Trophoblast cell (in vitro differentiated cells and primary cell): ENCODE measurements at regions not wholly inside any gene's neighbourhood (a gene's known extent, or its start where the extent isn't known, plus 50 kb on each side); places are given as distances from the start of the nearest gene placed in this dataset.

Source experiments
- DNase-seq, 2 donors: peaks; one replicate each; pipeline ENCODE4 v3.0.0-alpha.2; 2016
- H2AFZ ChIP-seq: 2 replicates; pipeline ENCODE4 v1.6.1; 2013; ENCODE audit warnings: low read length, moderate library complexity, mild to moderate bottlenecking; ENCODE audit not compliant: insufficient read depth, poor library complexity
- H2AK5ac ChIP-seq: 2 replicates; pipeline ENCODE4 v1.6.1; 2013; ENCODE audit warnings: mild to moderate bottlenecking, low read length
- H2BK120ac ChIP-seq: 2 replicates; pipeline ENCODE4 v1.6.1; 2013; ENCODE audit warnings: low read length, mild to moderate bottlenecking, moderate library complexity; ENCODE audit not compliant: insufficient read depth, poor library complexity
- H2BK12ac ChIP-seq: 2 replicates; pipeline ENCODE4 v1.6.1; 2013; ENCODE audit warnings: mild to moderate bottlenecking, low read length, moderate library complexity
- H2BK5ac ChIP-seq: 2 replicates; pipeline ENCODE4 v1.6.1; 2013; ENCODE audit warnings: low read length, low read depth, moderate library complexity, mild to moderate bottlenecking; ENCODE audit not compliant: poor library complexity
- H3K14ac ChIP-seq: 2 replicates; pipeline ENCODE4 v1.6.1; 2013; ENCODE audit warnings: mild to moderate bottlenecking, low read length
- H3K18ac ChIP-seq: 2 replicates; pipeline ENCODE4 v1.6.1; 2013; ENCODE audit warnings: mild to moderate bottlenecking, low read length
- H3K23ac ChIP-seq: 2 replicates; pipeline ENCODE4 v1.6.1; 2013; ENCODE audit warnings: low read length
- H3K27ac ChIP-seq: 2 replicates; pipeline ENCODE4 v1.5.1; 2013; ENCODE audit warnings: low read depth, mild to moderate bottlenecking, inconsistent platforms, low read length, moderate library complexity
- H3K27me3 ChIP-seq: 2 replicates; pipeline ENCODE4 v1.6.1; 2013; ENCODE audit warnings: inconsistent platforms, mild to moderate bottlenecking, low read length, moderate library complexity; ENCODE audit not compliant: insufficient read depth
- H3K36me3 ChIP-seq, 2 experiments: 1 replicate in 1 of 2; 2 replicates in 1 of 2; pipeline ENCODE4 v1.6.1; 2013; ENCODE audit warnings: low read length in 2 of 2, mild to moderate bottlenecking in 2 of 2, moderate library complexity in 1 of 2; ENCODE audit not compliant: insufficient read depth in 2 of 2, control insufficient read depth in 1 of 2
- H3K4ac ChIP-seq: 2 replicates; pipeline ENCODE4 v1.6.1; 2013; ENCODE audit warnings: low read depth, mild to moderate bottlenecking, low read length, moderate library complexity
- H3K4me1 ChIP-seq, 2 experiments: 1 replicate in 1 of 2; 2 replicates in 1 of 2; pipeline ENCODE4 v1.6.1; 2013; ENCODE audit warnings: low read length in 2 of 2, mild to moderate bottlenecking in 2 of 2, moderate library complexity in 1 of 2; ENCODE audit not compliant: insufficient read depth in 2 of 2, control insufficient read depth in 1 of 2
- H3K4me2 ChIP-seq: 2 replicates; pipeline ENCODE4 v1.6.1; 2013; ENCODE audit warnings: inconsistent platforms, mild to moderate bottlenecking, low read length, moderate library complexity
- H3K4me3 ChIP-seq: 2 replicates; pipeline ENCODE4 v1.5.1; 2013; ENCODE audit warnings: mild to moderate bottlenecking, low read depth, low read length, inconsistent platforms
- H3K79me1 ChIP-seq: one replicate; pipeline ENCODE4 v1.6.1; 2013; ENCODE audit warnings: low read length
- H3K79me2 ChIP-seq: 2 replicates; pipeline ENCODE4 v1.6.1; 2013; ENCODE audit warnings: low read length, mild to moderate bottlenecking; ENCODE audit not compliant: control insufficient read depth, insufficient read depth, poor library complexity
- H3K9ac ChIP-seq: 2 replicates; pipeline ENCODE4 v1.6.1; 2013; ENCODE audit warnings: mild to moderate bottlenecking, low read length
- H3K9me3 ChIP-seq: 2 replicates; pipeline ENCODE4 v1.6.1; 2013; ENCODE audit warnings: low read depth, mild to moderate bottlenecking, control low read depth, inconsistent platforms, low read length; ENCODE audit not compliant: insufficient read depth
- H4K12ac ChIP-seq: 2 replicates; pipeline ENCODE4 v1.6.1; 2013; ENCODE audit warnings: low read depth, mild to moderate bottlenecking, low read length, moderate library complexity
- H4K8ac ChIP-seq: 2 replicates; pipeline ENCODE4 v1.6.1; 2013; ENCODE audit warnings: low read depth, mild to moderate bottlenecking, low read length, moderate library complexity
- H4K91ac ChIP-seq: one replicate; pipeline ENCODE4 v1.6.1; 2013; ENCODE audit warnings: low read depth, mild to moderate bottlenecking, low read length, moderate library complexity
- WGBS: extraction: QIAGEN DNeasy Blood & Tissue Kit; methylation state at CpG from one replicate; pipeline ENCODE4 v1.1.7; 2013; ENCODE audit warnings: missing lambda C conversion rate; ENCODE audit not compliant: insufficient read length, insufficient coverage; ENCODE audit errors: extremely low coverage; 5-methylcytosine and 5-hydroxymethylcytosine counted together

DNA sequence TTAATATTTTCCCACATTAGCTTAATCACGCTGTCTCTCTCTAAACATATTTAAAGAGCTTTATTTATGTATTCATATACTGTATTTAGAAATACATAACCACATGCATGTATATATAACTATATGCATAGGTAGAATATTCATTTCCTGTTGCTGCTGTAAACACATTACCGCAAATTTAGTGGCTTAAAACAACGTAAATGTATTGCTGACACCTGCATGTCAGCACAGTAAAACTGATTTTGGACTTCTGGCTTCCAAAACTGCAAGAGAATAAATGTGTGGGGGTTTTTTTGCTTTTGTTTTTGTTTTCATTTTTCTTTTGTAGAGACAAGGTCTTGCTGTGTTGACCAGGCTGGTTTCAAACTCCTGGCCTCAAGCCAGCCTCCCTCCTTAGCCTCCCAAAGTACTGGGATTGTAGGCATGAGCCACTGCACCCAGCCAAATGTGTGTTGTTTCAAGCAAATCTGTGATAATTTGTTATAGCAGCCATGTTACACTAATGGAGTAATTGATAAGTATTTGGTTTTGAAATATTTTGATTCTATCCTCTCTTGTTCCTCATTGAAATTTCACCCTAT, 61.9 kb upstream of the CMKLR1 start:
- no peak overlapping the region for H3K23ac ChIP-seq
- no peak overlapping the region for H4K8ac ChIP-seq
- no peak overlapping the region for H3K18ac ChIP-seq
- no peak overlapping the region for H3K9ac ChIP-seq
- no peak overlapping the region for H4K12ac ChIP-seq
- H2BK5ac ChIP-seq: no peak overlapping the region
- no peaks in the 10 kb centered on the region for H3K36me3 ChIP-seq
- no peak overlapping the region for H4K91ac ChIP-seq
- H3K4me2 ChIP-seq: no peak overlapping the region
- DNase-seq: no peak
- no peak overlapping the region for H3K4me3 ChIP-seq
- no peak overlapping the region for H3K4ac ChIP-seq
- H3K79me2 ChIP-seq: no peaks in the 10 kb centered on the region
- H3K79me1 ChIP-seq: no peaks in the 10 kb centered on the region
- no CpG with 5 or more reads among the region's 3 CpGs for WGBS
- H2AFZ ChIP-seq: no peak overlapping the region
- no peaks in the 10 kb centered on the region for H3K4me1 ChIP-seq
- H3K9me3 ChIP-seq: no peaks in the 10 kb centered on the region
- no peak overlapping the region for H2AK5ac ChIP-seq
- no peak overlapping the region for H3K27ac ChIP-seq
- no peaks in the 10 kb centered on the region for H3K27me3 ChIP-seq
- H2BK12ac ChIP-seq: no peak overlapping the region
- no peak overlapping the region for H3K14ac ChIP-seq
- H2BK120ac ChIP-seq: no peak overlapping the region

DNA sequence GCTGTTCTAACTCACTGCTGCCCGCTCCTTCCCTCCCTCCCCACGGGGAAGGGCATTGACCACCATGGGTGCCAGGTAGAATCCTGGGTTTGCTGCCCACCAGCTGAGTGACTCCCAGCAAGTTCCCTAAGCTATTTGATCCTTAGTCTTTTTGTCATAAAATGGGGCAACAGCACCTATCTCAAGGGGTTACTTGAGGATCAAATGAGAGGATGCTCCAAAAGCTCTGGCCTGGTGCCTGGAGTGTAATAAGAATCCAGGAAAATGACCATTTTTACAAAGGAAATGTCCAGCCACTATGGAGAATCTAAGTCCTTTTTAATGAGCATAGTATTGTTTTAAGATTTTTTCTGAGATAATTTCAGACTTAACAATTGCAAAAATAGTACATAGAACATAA, 61.4 kb upstream of the CMKLR1 start:
- no peaks in the 10 kb centered on the region for H3K79me1 ChIP-seq
- no peak overlapping the region for H3K4me3 ChIP-seq
- H3K27ac ChIP-seq: no peak overlapping the region
- no peaks in the 10 kb centered on the region for H3K36me3 ChIP-seq
- no CpG with 5 or more reads among the region's 2 CpGs for WGBS
- no peak overlapping the region for H2BK120ac ChIP-seq
- no peaks in the 10 kb centered on the region for H3K27me3 ChIP-seq
- H2BK5ac ChIP-seq: no peak overlapping the region
- H3K79me2 ChIP-seq: no peaks in the 10 kb centered on the region
- no peak overlapping the region for H2BK12ac ChIP-seq
- no peak overlapping the region for H3K4me2 ChIP-seq
- H4K91ac ChIP-seq: no peak overlapping the region
- no peak overlapping the region for H3K18ac ChIP-seq
- no peak overlapping the region for H3K9ac ChIP-seq
- no peak overlapping the region for H4K12ac ChIP-seq
- no peaks in the 10 kb centered on the region for H3K9me3 ChIP-seq
- H2AK5ac ChIP-seq: no peak overlapping the region
- H3K4ac ChIP-seq: no peak overlapping the region
- no peak overlapping the region for H3K23ac ChIP-seq
- DNase-seq: no peak
- H2AFZ ChIP-seq: no peak overlapping the region
- no peaks in the 10 kb centered on the region for H3K4me1 ChIP-seq
- no peak overlapping the region for H3K14ac ChIP-seq
- no peak overlapping the region for H4K8ac ChIP-seq

DNA sequence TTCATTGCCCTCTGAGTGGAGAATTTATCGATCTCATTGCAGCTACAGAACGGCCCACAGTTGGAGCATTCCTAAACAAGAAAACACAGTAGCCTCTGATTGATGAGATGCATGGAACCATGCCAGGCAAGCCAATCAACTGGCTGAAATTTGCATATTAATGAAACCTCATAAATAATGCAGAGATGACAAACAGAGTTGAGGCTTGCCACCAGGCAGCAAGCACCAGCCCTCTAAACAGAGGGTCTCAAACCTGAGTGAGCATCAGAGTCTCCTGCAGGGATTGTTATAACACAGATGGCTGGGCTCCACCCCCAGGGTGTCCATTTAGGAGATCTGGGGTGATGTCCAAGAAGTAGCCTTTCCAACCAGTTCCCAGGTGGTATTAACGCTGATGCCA, 60.9 kb upstream of the CMKLR1 start:
- no peak overlapping the region for H4K12ac ChIP-seq
- no peak overlapping the region for H3K27ac ChIP-seq
- no peaks in the 10 kb centered on the region for H3K79me2 ChIP-seq
- no peak overlapping the region for H2BK12ac ChIP-seq
- H3K9me3 ChIP-seq: no peaks in the 10 kb centered on the region
- H2AK5ac ChIP-seq: no peak overlapping the region
- no peak for DNase-seq
- H2BK5ac ChIP-seq: no peak overlapping the region
- no peak overlapping the region for H4K91ac ChIP-seq
- H3K4me2 ChIP-seq: no peak overlapping the region
- H3K4me1 ChIP-seq: no peaks in the 10 kb centered on the region
- no peak overlapping the region for H3K4me3 ChIP-seq
- no peaks in the 10 kb centered on the region for H3K27me3 ChIP-seq
- no peak overlapping the region for H4K8ac ChIP-seq
- no peak overlapping the region for H3K18ac ChIP-seq
- no CpG with 5 or more reads among the region's 3 CpGs for WGBS
- no peak overlapping the region for H3K4ac ChIP-seq
- no peak overlapping the region for H3K14ac ChIP-seq
- H3K79me1 ChIP-seq: no peaks in the 10 kb centered on the region
- no peak overlapping the region for H3K23ac ChIP-seq
- no peak overlapping the region for H3K9ac ChIP-seq
- no peak overlapping the region for H2AFZ ChIP-seq
- H2BK120ac ChIP-seq: no peak overlapping the region
- H3K36me3 ChIP-seq: no peaks in the 10 kb centered on the region

- DNase-seq: no peak
Measured at GRCh38 chr12:108399514-108399913, 60.4 kb upstream of the CMKLR1 start.

More at GRCh38 chr12:108399514-108399913, 60.4 kb upstream of the CMKLR1 start:
- Histone ChIP-seq H3K4ac (no peak overlapping the region), H3K79me1 (no peaks in the 10 kb centered on the region), H2BK120ac (no peak overlapping the region), H3K9ac (no peak overlapping the region), H3K4me1 (no peaks in the 10 kb centered on the region), H3K36me3 (no peaks in the 10 kb centered on the region), H3K14ac (no peak overlapping the region), H2AK5ac (no peak overlapping the region), H3K79me2 (no peaks in the 10 kb centered on the region), H3K4me3 (no peak overlapping the region), H4K91ac (no peak overlapping the region), H3K9me3 (no peaks in the 10 kb centered on the region), H2BK5ac (no peak overlapping the region), H3K4me2 (no peak overlapping the region), H2BK12ac (no peak overlapping the region), H3K18ac (no peak overlapping the region), H3K27ac (no peak overlapping the region), H2AFZ (no peak overlapping the region), H4K8ac (no peak overlapping the region), H3K27me3 (no peaks in the 10 kb centered on the region), H3K23ac (no peak overlapping the region), H4K12ac (no peak overlapping the region)
- no CpG with 5 or more reads among the region's 5 CpGs for WGBS
